Endodermal cell (in vitro differentiated cells): ENCODE measurements at regions not wholly inside any gene's neighbourhood (a gene's known extent, or its start where the extent isn't known, plus 50 kb on each side); places are given as distances from the start of the nearest gene placed in this dataset.

ENCODE experiments used
- DNase-seq: peaks from one replicate; pipeline ENCODE4 v3.0.0-alpha.2; 2017
- H3K27ac ChIP-seq: 2 replicates; pipeline ENCODE4 v1.5.1; 2013; ENCODE audit warnings: mild to moderate bottlenecking, low read depth, low read length, moderate library complexity
- H3K27me3 ChIP-seq: 2 replicates; pipeline ENCODE4 v1.6.1; 2013; ENCODE audit warnings: mild to moderate bottlenecking, low read length, moderate library complexity; ENCODE audit not compliant: insufficient read depth, control insufficient read depth, poor library complexity, severe bottlenecking
- H3K36me3 ChIP-seq: 2 replicates; pipeline ENCODE4 v1.7.0; 2013; ENCODE audit warnings: mild to moderate bottlenecking, low read length, moderate library complexity; ENCODE audit not compliant: control insufficient read depth, insufficient read depth
- H3K4me1 ChIP-seq: one replicate; pipeline ENCODE4 v1.7.0; 2013; ENCODE audit warnings: low read length; ENCODE audit not compliant: control insufficient read depth, insufficient read depth
- H3K4me3 ChIP-seq: 2 replicates; pipeline ENCODE4 v1.5.1; 2013; ENCODE audit warnings: mild to moderate bottlenecking, low read length, moderate library complexity
- H3K9ac ChIP-seq: 2 replicates; pipeline ENCODE4 v1.6.1; 2013; ENCODE audit warnings: mild to moderate bottlenecking, low read length, moderate library complexity; ENCODE audit not compliant: poor library complexity, severe bottlenecking; ENCODE audit errors: extremely low read depth
- H3K9me3 ChIP-seq: 2 replicates; pipeline ENCODE4 v1.6.1; 2013; ENCODE audit warnings: mild to moderate bottlenecking, low read length, moderate library complexity; ENCODE audit not compliant: control insufficient read depth
- H3K27ac Mint-ChIP-seq: 2 replicates; pipeline ENCODE4 v1.8.0; 2020; ENCODE audit warnings: mixed read lengths
- H3K27me3 Mint-ChIP-seq: 2 replicates; pipeline ENCODE4 v1.8.0; 2021; ENCODE audit warnings: mild to moderate bottlenecking, mixed read lengths; ENCODE audit not compliant: insufficient read depth
- H3K36me3 Mint-ChIP-seq: 2 replicates; pipeline ENCODE4 v1.8.0; 2020; ENCODE audit warnings: low read depth, mixed read lengths
- H3K4me1 Mint-ChIP-seq: 2 replicates; pipeline ENCODE4 v1.8.0; 2020; ENCODE audit warnings: mixed read lengths
- H3K4me3 Mint-ChIP-seq: 2 replicates; pipeline ENCODE4 v1.8.0; 2020; ENCODE audit warnings: mild to moderate bottlenecking, moderate library complexity, mixed read lengths
- H3K9me3 Mint-ChIP-seq: 2 replicates; pipeline ENCODE4 v1.8.0; 2020; ENCODE audit warnings: mild to moderate bottlenecking, mixed read lengths
- WGBS, 2 experiments: methylation state at CpG; one replicate each; pipeline versions ENCODE4 v1.1.5 to v1.1.7; 2013; ENCODE audit warnings: missing lambda C conversion rate in 2 of 2, mixed read lengths in 1 of 2; ENCODE audit not compliant: insufficient coverage in 1 of 2, insufficient read length in 1 of 2; 5-methylcytosine and 5-hydroxymethylcytosine counted together
- TF ChIP-seq, protein P1 (sequence below): fragments of 200-600 bp; sonication (generic); conservative IDR thresholded peaks from 2 replicates; pipeline ENCODE4 v1.5.0; 2021; ENCODE audit warnings: antibody characterized with exemption, mild to moderate bottlenecking

DNA sequence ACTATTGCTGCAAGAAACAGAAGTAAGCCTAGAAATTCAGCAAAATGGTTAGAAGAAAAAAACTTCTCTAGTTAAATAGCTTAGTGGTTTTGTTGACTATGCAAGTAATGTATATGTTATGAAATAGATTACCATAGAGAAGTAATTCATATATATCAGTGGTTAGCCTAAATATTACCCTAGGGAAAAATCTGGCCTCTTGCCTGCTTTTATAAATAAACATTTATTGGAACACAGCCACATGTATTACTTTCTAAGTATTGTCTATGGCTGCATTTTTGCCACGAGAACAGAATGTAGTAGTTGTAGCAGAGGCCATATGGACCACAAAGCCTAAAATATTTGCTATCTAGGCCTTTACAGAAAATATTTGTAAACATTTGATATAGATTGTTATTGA is 1471.7 kb upstream of the PRR20A start:
- Mint-ChIP-seq H3K9me3 (peaks cover 26% of the 10 kb centered on the region), H3K27me3 (no peaks in the 10 kb centered on the region), H3K36me3 (peaks cover 23% of the 10 kb centered on the region), H3K4me1 (peaks cover 13% of the 10 kb centered on the region), H3K27ac (no peak overlapping the region), H3K4me3 (no peak overlapping the region)
- no peak for DNase-seq
- peaks cover 6% of the 10 kb centered on the region for H3K36me3 ChIP-seq
- no peaks in the 10 kb centered on the region for H3K27me3 ChIP-seq
- peaks cover 57% of the 10 kb centered on the region for H3K9me3 ChIP-seq
- no peak overlapping the region for H3K9ac ChIP-seq
- WGBS, 2 experiments = 91% methylated on average over 1 of the region's 1 CpG; no CpG with 5 or more reads in 1 of the 2 experiments
- H3K27ac ChIP-seq = no peak overlapping the region
- H3K4me1 ChIP-seq = no peaks in the 10 kb centered on the region
- H3K4me3 ChIP-seq = no peak overlapping the region
- TF ChIP-seq, protein P1, sequence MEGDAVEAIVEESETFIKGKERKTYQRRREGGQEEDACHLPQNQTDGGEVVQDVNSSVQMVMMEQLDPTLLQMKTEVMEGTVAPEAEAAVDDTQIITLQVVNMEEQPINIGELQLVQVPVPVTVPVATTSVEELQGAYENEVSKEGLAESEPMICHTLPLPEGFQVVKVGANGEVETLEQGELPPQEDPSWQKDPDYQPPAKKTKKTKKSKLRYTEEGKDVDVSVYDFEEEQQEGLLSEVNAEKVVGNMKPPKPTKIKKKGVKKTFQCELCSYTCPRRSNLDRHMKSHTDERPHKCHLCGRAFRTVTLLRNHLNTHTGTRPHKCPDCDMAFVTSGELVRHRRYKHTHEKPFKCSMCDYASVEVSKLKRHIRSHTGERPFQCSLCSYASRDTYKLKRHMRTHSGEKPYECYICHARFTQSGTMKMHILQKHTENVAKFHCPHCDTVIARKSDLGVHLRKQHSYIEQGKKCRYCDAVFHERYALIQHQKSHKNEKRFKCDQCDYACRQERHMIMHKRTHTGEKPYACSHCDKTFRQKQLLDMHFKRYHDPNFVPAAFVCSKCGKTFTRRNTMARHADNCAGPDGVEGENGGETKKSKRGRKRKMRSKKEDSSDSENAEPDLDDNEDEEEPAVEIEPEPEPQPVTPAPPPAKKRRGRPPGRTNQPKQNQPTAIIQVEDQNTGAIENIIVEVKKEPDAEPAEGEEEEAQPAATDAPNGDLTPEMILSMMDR = no peak

DNA sequence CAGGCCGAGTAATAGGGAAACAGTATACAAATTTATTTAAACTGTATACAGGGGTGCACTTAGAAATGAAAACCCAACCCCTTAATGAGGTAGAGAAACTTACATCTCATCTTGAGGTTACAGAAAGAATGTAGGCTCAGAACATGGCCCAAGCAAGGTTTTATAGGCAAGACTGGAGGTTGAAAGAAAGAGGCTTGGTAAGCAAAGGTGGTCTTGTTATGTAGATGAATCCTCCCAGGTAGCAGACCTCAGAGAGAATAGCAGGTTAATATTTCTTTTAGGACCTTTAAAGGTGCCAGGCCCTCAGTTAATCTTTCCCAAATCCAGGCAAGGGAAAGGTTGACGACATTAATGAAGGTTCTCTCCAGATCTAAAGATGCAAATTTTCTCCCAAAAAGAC is 1466.8 kb upstream of the PRR20A start:
- Mint-ChIP-seq H3K27ac (no peak overlapping the region), H3K36me3 (peaks cover 15% of the 10 kb centered on the region), H3K9me3 (peaks cover 18% of the 10 kb centered on the region), H3K4me3 (no peak overlapping the region), H3K4me1 (peaks cover 9% of the 10 kb centered on the region), H3K27me3 (no peaks in the 10 kb centered on the region)
- WGBS, 2 experiments = 75% methylated on average over 2 of the region's 2 CpGs; no CpG with 5 or more reads in 1 of the 2 experiments
- DNase-seq = no peak
- H3K4me3 ChIP-seq = no peak overlapping the region
- no peaks in the 10 kb centered on the region for H3K4me1 ChIP-seq
- H3K9ac ChIP-seq = no peak overlapping the region
- TF ChIP-seq, protein P1 = no peak
- no peak overlapping the region for H3K27ac ChIP-seq
- H3K9me3 ChIP-seq = peaks cover 36% of the 10 kb centered on the region
- no peaks in the 10 kb centered on the region for H3K27me3 ChIP-seq
- no peaks in the 10 kb centered on the region for H3K36me3 ChIP-seq

DNA sequence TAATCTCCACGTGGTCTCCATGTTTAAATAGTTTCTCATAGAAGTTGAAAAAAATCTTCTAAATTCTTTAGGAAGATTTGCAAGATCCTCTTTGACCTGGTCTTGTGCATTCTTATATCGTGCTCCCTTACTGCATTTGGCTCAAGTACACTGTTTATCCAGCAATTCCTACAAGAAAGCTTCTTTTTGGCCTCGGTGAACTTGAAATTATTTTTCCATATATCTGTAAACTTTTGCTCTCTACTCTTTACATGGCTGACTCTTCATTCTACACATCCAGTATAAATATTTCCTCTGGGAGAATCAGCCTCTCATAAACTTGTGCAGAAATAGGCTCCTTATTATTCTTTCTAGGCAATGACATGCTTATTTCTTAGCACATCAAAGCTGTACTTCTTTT is 1457.9 kb upstream of the PRR20A start:
- H3K27ac Mint-ChIP-seq = no peak overlapping the region
- H3K4me1 ChIP-seq = no peaks in the 10 kb centered on the region
- TF ChIP-seq, protein P1 = no peak
- no peak overlapping the region for H3K27ac ChIP-seq
- H3K9me3 ChIP-seq = no peaks in the 10 kb centered on the region
- no peaks in the 10 kb centered on the region for H3K9me3 Mint-ChIP-seq
- no peaks in the 10 kb centered on the region for H3K27me3 Mint-ChIP-seq
- H3K4me3 Mint-ChIP-seq = no peak overlapping the region
- H3K27me3 ChIP-seq = no peaks in the 10 kb centered on the region
- H3K9ac ChIP-seq = no peak overlapping the region
- no peak overlapping the region for H3K4me3 ChIP-seq
- no peaks in the 10 kb centered on the region for H3K36me3 ChIP-seq
- no peak for DNase-seq
- H3K36me3 Mint-ChIP-seq = no peaks in the 10 kb centered on the region
- 91 to 94% methylated on average over 3 of the region's 3 CpGs for WGBS, 2 experiments
- peaks cover 10% of the 10 kb centered on the region for H3K4me1 Mint-ChIP-seq
